ENCODE measurements at regions not wholly inside any gene's neighbourhood (a gene's known extent, or its start where the extent isn't known, plus 50 kb on each side); places are given as distances from the start of the nearest gene placed in this dataset.

GRCh38 chr13:73556128-73556527 is 497.3 kb downstream of the KLF5 start:
- 90 to 94% methylated on average over 1 to 2 of the region's 2 CpGs for WGBS, 2 experiments

DNA sequence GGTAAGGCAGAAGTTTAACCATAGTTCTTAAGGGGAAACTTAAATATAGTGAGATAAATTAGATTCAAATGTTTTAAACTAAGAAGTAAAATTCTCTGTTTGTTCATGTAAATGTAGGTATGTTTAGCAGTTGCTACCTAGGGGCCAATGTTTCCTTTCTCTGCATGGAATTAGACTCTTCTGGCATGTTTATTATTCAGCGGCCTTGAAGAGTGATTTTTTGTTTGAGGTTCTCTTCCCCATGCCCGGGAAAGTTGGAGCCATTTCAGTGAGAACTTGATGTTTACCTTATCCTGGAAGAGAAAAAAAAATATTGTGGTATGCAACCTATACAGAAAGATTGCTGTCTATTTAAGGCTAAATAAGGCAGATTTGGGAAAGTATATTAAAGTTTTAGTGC is 492.9 kb downstream of the KLF5 start:
- no peaks in the 10 kb centered on the region for H3K36me3 ChIP-seq (ENCODE audit: control insufficient read depth, insufficient read depth, low read length)
- no peaks in the 10 kb centered on the region for H3K4me1 ChIP-seq (ENCODE audit: control insufficient read depth, insufficient read depth, low read length)
- no peak overlapping the region for H3K27ac ChIP-seq (ENCODE audit: insufficient read depth, low read depth, low read length, poor library complexity, severe bottlenecking)
- H3K27me3 ChIP-seq (ENCODE audit: control insufficient read depth, insufficient read depth, low read length, poor library complexity, severe bottlenecking) = no peaks in the 10 kb centered on the region
- no peaks in the 10 kb centered on the region for H3K9me3 ChIP-seq (ENCODE audit: control insufficient read depth, low read length)
- WGBS, 2 experiments = 95 to 100% methylated on average over 2 of the region's 2 CpGs
- H3K4me3 ChIP-seq (ENCODE audit: insufficient read depth, low read depth, low read length) = no peak overlapping the region

More at GRCh38 chr13:73556128-73556527, 497.3 kb downstream of the KLF5 start:
- no peaks in the 10 kb centered on the region for H3K36me3 ChIP-seq (ENCODE audit: control insufficient read depth, insufficient read depth, low read length)
- no peak overlapping the region for H3K27ac ChIP-seq (ENCODE audit: insufficient read depth, low read depth, low read length, poor library complexity, severe bottlenecking)
- no peaks in the 10 kb centered on the region for H3K9me3 ChIP-seq (ENCODE audit: control insufficient read depth, low read length)
- no peaks in the 10 kb centered on the region for H3K27me3 ChIP-seq (ENCODE audit: control insufficient read depth, insufficient read depth, low read length, poor library complexity, severe bottlenecking)
- H3K4me3 ChIP-seq (ENCODE audit: insufficient read depth, low read depth, low read length) = no peak overlapping the region
- H3K4me1 ChIP-seq (ENCODE audit: control insufficient read depth, insufficient read depth, low read length) = no peaks in the 10 kb centered on the region

GRCh38 chr13:73549717-73550116 is 490.9 kb downstream of the KLF5 start:
- Histone ChIP-seq H3K27ac (ENCODE audit: insufficient read depth, low read depth, low read length, poor library complexity, severe bottlenecking) (no peak overlapping the region), H3K4me3 (ENCODE audit: insufficient read depth, low read depth, low read length) (no peak overlapping the region), H3K9me3 (ENCODE audit: control insufficient read depth, low read length) (no peaks in the 10 kb centered on the region), H3K27me3 (ENCODE audit: control insufficient read depth, insufficient read depth, low read length, poor library complexity, severe bottlenecking) (no peaks in the 10 kb centered on the region), H3K4me1 (ENCODE audit: control insufficient read depth, insufficient read depth, low read length) (no peaks in the 10 kb centered on the region), H3K36me3 (ENCODE audit: control insufficient read depth, insufficient read depth, low read length) (no peaks in the 10 kb centered on the region)
- WGBS, 2 experiments = 93 to 97% methylated on average over 2 to 3 of the region's 3 CpGs

- no peak overlapping the region for H3K4me3 ChIP-seq (ENCODE audit: insufficient read depth, low read depth, low read length)
- H3K36me3 ChIP-seq (ENCODE audit: control insufficient read depth, insufficient read depth, low read length) = no peaks in the 10 kb centered on the region
- no peak overlapping the region for H3K27ac ChIP-seq (ENCODE audit: insufficient read depth, low read depth, low read length, poor library complexity, severe bottlenecking)
- H3K9me3 ChIP-seq (ENCODE audit: control insufficient read depth, low read length) = no peaks in the 10 kb centered on the region
- no peaks in the 10 kb centered on the region for H3K27me3 ChIP-seq (ENCODE audit: control insufficient read depth, insufficient read depth, low read length, poor library complexity, severe bottlenecking)
- WGBS, 2 experiments = 83 to 95% methylated on average over 2 of the region's 2 CpGs
- no peaks in the 10 kb centered on the region for H3K4me1 ChIP-seq (ENCODE audit: control insufficient read depth, insufficient read depth, low read length)
Observed at GRCh38 chr13:73548449-73548848, 489.6 kb downstream of the KLF5 start.

GRCh38 chr13:73547239-73547638 is 488.4 kb downstream of the KLF5 start:
- Histone ChIP-seq H3K27me3 (ENCODE audit: control insufficient read depth, insufficient read depth, low read length, poor library complexity, severe bottlenecking) (no peaks in the 10 kb centered on the region), H3K4me3 (ENCODE audit: insufficient read depth, low read depth, low read length) (no peak overlapping the region), H3K36me3 (ENCODE audit: control insufficient read depth, insufficient read depth, low read length) (no peaks in the 10 kb centered on the region), H3K4me1 (ENCODE audit: control insufficient read depth, insufficient read depth, low read length) (no peaks in the 10 kb centered on the region), H3K27ac (ENCODE audit: insufficient read depth, low read depth, low read length, poor library complexity, severe bottlenecking) (no peak overlapping the region), H3K9me3 (ENCODE audit: control insufficient read depth, low read length) (no peaks in the 10 kb centered on the region)
- WGBS, 2 experiments = 60 to 100% methylated on average over 1 of the region's 1 CpG

DNA sequence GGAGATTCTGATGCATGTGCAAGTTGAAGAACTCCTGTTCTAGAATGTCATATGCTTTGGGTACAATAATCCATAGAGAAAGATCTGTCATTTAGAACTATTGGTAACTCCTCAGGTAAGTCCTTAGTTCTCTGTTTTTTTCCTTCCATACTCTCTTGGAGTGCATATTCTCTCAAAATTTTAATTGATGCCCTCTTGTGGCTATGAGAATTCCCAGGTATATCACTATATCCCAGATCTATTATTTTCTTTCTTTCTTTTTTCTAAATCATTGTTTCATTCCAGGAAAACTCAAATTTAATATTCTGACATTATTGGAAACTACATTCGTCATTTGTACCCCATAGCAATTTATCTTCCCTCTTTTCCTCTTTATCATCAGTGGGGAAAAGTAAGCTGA is 485.4 kb downstream of the KLF5 start:
- WGBS, 2 experiments = 83 to 100% methylated on average over 1 of the region's 1 CpG

DNA sequence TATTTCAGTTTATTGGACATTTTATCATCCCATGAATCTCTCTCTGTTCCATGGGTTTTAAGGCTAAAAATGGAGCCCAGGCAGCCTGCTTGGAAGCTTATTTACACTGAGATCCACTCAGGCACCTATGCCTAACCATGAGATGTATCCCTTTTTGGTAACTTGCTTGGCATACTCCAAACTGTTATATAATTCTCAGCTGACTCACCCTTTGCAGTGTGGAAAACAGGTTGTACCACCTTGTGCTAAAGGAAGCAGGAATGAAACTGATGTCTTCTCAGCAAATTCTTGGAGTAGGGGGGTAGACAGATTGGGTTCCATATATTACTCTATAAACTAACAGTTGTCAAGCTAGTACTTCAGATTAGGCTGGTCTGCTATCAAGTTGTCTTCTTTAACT is 483.6 kb downstream of the KLF5 start:
- no peaks in the 10 kb centered on the region for H3K9me3 ChIP-seq (ENCODE audit: control insufficient read depth, low read length)
- peaks cover under 1% of the 10 kb centered on the region for H3K4me1 ChIP-seq (ENCODE audit: control insufficient read depth, insufficient read depth, low read length)
- no peaks in the 10 kb centered on the region for H3K27me3 ChIP-seq (ENCODE audit: control insufficient read depth, insufficient read depth, low read length, poor library complexity, severe bottlenecking)
- H3K4me3 ChIP-seq (ENCODE audit: insufficient read depth, low read depth, low read length) = no peak overlapping the region
- no peaks in the 10 kb centered on the region for H3K36me3 ChIP-seq (ENCODE audit: control insufficient read depth, insufficient read depth, low read length)
- no peak overlapping the region for H3K27ac ChIP-seq (ENCODE audit: insufficient read depth, low read depth, low read length, poor library complexity, severe bottlenecking)

More for the DNA sequence above, 485.4 kb downstream of the KLF5 start:
- Histone ChIP-seq H3K4me1 (ENCODE audit: control insufficient read depth, insufficient read depth, low read length) (no peaks in the 10 kb centered on the region), H3K9me3 (ENCODE audit: control insufficient read depth, low read length) (no peaks in the 10 kb centered on the region), H3K27ac (ENCODE audit: insufficient read depth, low read depth, low read length, poor library complexity, severe bottlenecking) (no peak overlapping the region), H3K36me3 (ENCODE audit: control insufficient read depth, insufficient read depth, low read length) (no peaks in the 10 kb centered on the region), H3K4me3 (ENCODE audit: insufficient read depth, low read depth, low read length) (no peak overlapping the region), H3K27me3 (ENCODE audit: control insufficient read depth, insufficient read depth, low read length, poor library complexity, severe bottlenecking) (no peaks in the 10 kb centered on the region)

- H3K9me3 ChIP-seq (ENCODE audit: control insufficient read depth, low read length) = no peaks in the 10 kb centered on the region
- peaks cover 7% of the 10 kb centered on the region for H3K4me1 ChIP-seq (ENCODE audit: control insufficient read depth, insufficient read depth, low read length)
- H3K36me3 ChIP-seq (ENCODE audit: control insufficient read depth, insufficient read depth, low read length) = no peaks in the 10 kb centered on the region
- H3K27me3 ChIP-seq (ENCODE audit: control insufficient read depth, insufficient read depth, low read length, poor library complexity, severe bottlenecking) = no peaks in the 10 kb centered on the region
- 94 to 95% methylated on average over 4 of the region's 4 CpGs for WGBS, 2 experiments
- no peak overlapping the region for H3K4me3 ChIP-seq (ENCODE audit: insufficient read depth, low read depth, low read length)
- H3K27ac ChIP-seq (ENCODE audit: insufficient read depth, low read depth, low read length, poor library complexity, severe bottlenecking) = no peak overlapping the region
Observed at GRCh38 chr13:73536865-73537264, 478.1 kb downstream of the KLF5 start.

DNA sequence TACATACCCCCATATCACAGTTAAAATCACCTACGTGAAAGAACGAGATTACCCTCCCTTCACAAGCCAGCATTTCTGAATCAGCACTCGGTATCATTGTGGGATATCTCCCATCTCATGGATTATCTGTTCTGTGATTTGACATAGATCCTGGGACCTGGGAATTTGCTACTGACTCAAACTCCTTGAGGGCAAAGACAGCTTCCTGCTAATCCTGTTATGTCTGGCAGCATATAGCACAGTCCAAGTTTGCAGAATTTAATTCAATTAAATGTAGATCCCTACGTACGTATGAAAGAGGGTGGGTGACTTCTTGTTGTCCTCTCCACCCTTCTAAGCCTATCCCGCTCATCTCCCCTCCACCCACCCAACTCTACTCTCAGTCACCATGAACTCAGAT is 476.5 kb downstream of the KLF5 start:
- Histone ChIP-seq H3K36me3 (ENCODE audit: control insufficient read depth, insufficient read depth, low read length) (no peaks in the 10 kb centered on the region), H3K9me3 (ENCODE audit: control insufficient read depth, low read length) (no peaks in the 10 kb centered on the region), H3K27me3 (ENCODE audit: control insufficient read depth, insufficient read depth, low read length, poor library complexity, severe bottlenecking) (no peaks in the 10 kb centered on the region), H3K4me3 (ENCODE audit: insufficient read depth, low read depth, low read length) (no peak overlapping the region), H3K27ac (ENCODE audit: insufficient read depth, low read depth, low read length, poor library complexity, severe bottlenecking) (no peak overlapping the region), H3K4me1 (ENCODE audit: control insufficient read depth, insufficient read depth, low read length) (peaks cover 7% of the 10 kb centered on the region)
- 94 to 95% methylated on average over 6 of the region's 6 CpGs for WGBS, 2 experiments

GRCh38 chr13:73532987-73533510 is 474.2 kb downstream of the KLF5 start:
- H3K27ac ChIP-seq (ENCODE audit: insufficient read depth, low read depth, low read length, poor library complexity, severe bottlenecking) = no peak overlapping the region
- no peaks in the 10 kb centered on the region for H3K9me3 ChIP-seq (ENCODE audit: control insufficient read depth, low read length)
- H3K4me1 ChIP-seq (ENCODE audit: control insufficient read depth, insufficient read depth, low read length) = peaks cover 7% of the 10 kb centered on the region
- no peak overlapping the region for H3K4me3 ChIP-seq (ENCODE audit: insufficient read depth, low read depth, low read length)
- WGBS, 2 experiments = 94 to 100% methylated on average over 1 to 2 of the region's 2 CpGs
- no peaks in the 10 kb centered on the region for H3K36me3 ChIP-seq (ENCODE audit: control insufficient read depth, insufficient read depth, low read length)
- H3K27me3 ChIP-seq (ENCODE audit: control insufficient read depth, insufficient read depth, low read length, poor library complexity, severe bottlenecking) = no peaks in the 10 kb centered on the region

- peaks cover 7% of the 10 kb centered on the region for H3K4me1 ChIP-seq (ENCODE audit: control insufficient read depth, insufficient read depth, low read length)
- WGBS, 2 experiments = 88 to 94% methylated on average over 4 of the region's 4 CpGs
Observed at GRCh38 chr13:73532582-73532981, 473.8 kb downstream of the KLF5 start.

More at GRCh38 chr13:73532582-73532981, 473.8 kb downstream of the KLF5 start:
- Histone ChIP-seq H3K36me3 (ENCODE audit: control insufficient read depth, insufficient read depth, low read length) (no peaks in the 10 kb centered on the region), H3K4me3 (ENCODE audit: insufficient read depth, low read depth, low read length) (no peak overlapping the region), H3K9me3 (ENCODE audit: control insufficient read depth, low read length) (no peaks in the 10 kb centered on the region), H3K27ac (ENCODE audit: insufficient read depth, low read depth, low read length, poor library complexity, severe bottlenecking) (no peak overlapping the region), H3K27me3 (ENCODE audit: control insufficient read depth, insufficient read depth, low read length, poor library complexity, severe bottlenecking) (no peaks in the 10 kb centered on the region)

All from ectodermal cell (in vitro differentiated cells).